ENCODE measurements at regions not wholly inside any gene's neighbourhood (a gene's known extent, or its start where the extent isn't known, plus 50 kb on each side); places are given as distances from the start of the nearest gene placed in this dataset.

GRCh38 chr3:74302969-74303368, 311.5 kb downstream of the CNTN3 start:
- Histone ChIP-seq H3F3A (ENCODE audit: insufficient read depth, low read length) (no peaks in the 10 kb centered on the region), H3K9me3 (replicated peaks; ENCODE audit: insufficient read depth, low read length) (no peaks in the 10 kb centered on the region), H3K4me2 (ENCODE audit: low read depth, low read length) (no peak overlapping the region), H3K4me3 (ENCODE audit: low read length) (no peak overlapping the region), H3K9ac (ENCODE audit: low read length) (no peak overlapping the region), H2AFZ (ENCODE audit: low read length) (no peak overlapping the region), H3K36me3 (replicated peaks; ENCODE audit: insufficient read depth, low read length) (no peaks in the 10 kb centered on the region), H3K9me2 (replicated peaks; ENCODE audit: insufficient read depth, low read length) (no peaks in the 10 kb centered on the region), H4K20me1 (ENCODE audit: insufficient read depth, low read length) (no peaks in the 10 kb centered on the region), H3K27ac (ENCODE audit: low read length) (no peak overlapping the region), H3K79me2 (ENCODE audit: low read length) (no peaks in the 10 kb centered on the region), H3K27me3 (replicated peaks; ENCODE audit: insufficient read depth, low read length) (no peaks in the 10 kb centered on the region), H3K4me1 (ENCODE audit: low read length) (no peaks in the 10 kb centered on the region)
- no peak for DNase-seq
- no peak for TF ChIP-seq CTCF (IDR thresholded peaks at IDR 0.05; ENCODE audit: low read length)
- no peak for TF ChIP-seq EZH2 (optimal IDR thresholded peaks at IDR 0.05; ENCODE audit: low read depth, low read length)
- no peak for TF ChIP-seq EZH2phosphoT487 (IDR thresholded peaks at IDR 0.05; ENCODE audit: low read length)

DNA sequence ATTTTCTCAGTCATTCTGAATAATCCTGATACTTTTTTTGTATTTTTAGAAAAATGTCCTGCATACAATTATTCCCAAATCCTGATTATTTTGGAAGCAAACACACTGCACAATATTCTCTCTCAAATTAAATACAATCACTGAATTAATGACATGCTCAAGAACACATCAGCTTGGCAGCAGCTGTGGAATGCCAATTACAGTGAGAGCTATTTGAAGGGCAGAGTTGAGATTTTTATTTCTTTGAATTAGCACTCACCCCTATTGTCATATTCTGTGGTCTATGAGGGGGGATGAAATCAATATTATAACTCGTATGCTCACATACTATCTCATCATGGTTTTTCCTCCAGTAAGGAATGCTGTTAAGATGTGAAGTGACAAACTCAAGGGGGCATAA, 312.2 kb downstream of the CNTN3 start:
- H3K4me1 ChIP-seq (ENCODE audit: low read length), result no peaks in the 10 kb centered on the region

GRCh38 chr3:74301056-74301455, 313.4 kb downstream of the CNTN3 start:
- H3K4me3 ChIP-seq (ENCODE audit: low read length), result no peak overlapping the region
- no peaks in the 10 kb centered on the region for H3F3A ChIP-seq (ENCODE audit: insufficient read depth, low read length)
- no peaks in the 10 kb centered on the region for H3K9me2 ChIP-seq (replicated peaks; ENCODE audit: insufficient read depth, low read length)
- no peak overlapping the region for H3K4me2 ChIP-seq (ENCODE audit: low read depth, low read length)
- DNase-seq, result no peak
- H3K27ac ChIP-seq (ENCODE audit: low read length), result no peak overlapping the region
- H3K9ac ChIP-seq (ENCODE audit: low read length), result no peak overlapping the region
- no peaks in the 10 kb centered on the region for H3K36me3 ChIP-seq (replicated peaks; ENCODE audit: insufficient read depth, low read length)
- TF ChIP-seq CTCF (IDR thresholded peaks at IDR 0.05; ENCODE audit: low read length), result no peak
- no peak for TF ChIP-seq EZH2phosphoT487 (IDR thresholded peaks at IDR 0.05; ENCODE audit: low read length)
- TF ChIP-seq EZH2 (optimal IDR thresholded peaks at IDR 0.05; ENCODE audit: low read depth, low read length), result no peak
- H2AFZ ChIP-seq (ENCODE audit: low read length), result no peak overlapping the region
- no peaks in the 10 kb centered on the region for H4K20me1 ChIP-seq (ENCODE audit: insufficient read depth, low read length)
- no peaks in the 10 kb centered on the region for H3K79me2 ChIP-seq (ENCODE audit: low read length)
- no peaks in the 10 kb centered on the region for H3K4me1 ChIP-seq (ENCODE audit: low read length)
- H3K27me3 ChIP-seq (replicated peaks; ENCODE audit: insufficient read depth, low read length), result no peaks in the 10 kb centered on the region
- H3K9me3 ChIP-seq (replicated peaks; ENCODE audit: insufficient read depth, low read length), result no peaks in the 10 kb centered on the region

More for the DNA sequence above, 312.2 kb downstream of the CNTN3 start:
- Histone ChIP-seq H3K4me2 (ENCODE audit: low read depth, low read length) (no peak overlapping the region), H3K79me2 (ENCODE audit: low read length) (no peaks in the 10 kb centered on the region), H3K27ac (ENCODE audit: low read length) (no peak overlapping the region), H2AFZ (ENCODE audit: low read length) (no peak overlapping the region), H3K9ac (ENCODE audit: low read length) (no peak overlapping the region), H3K9me3 (replicated peaks; ENCODE audit: insufficient read depth, low read length) (no peaks in the 10 kb centered on the region), H3K27me3 (replicated peaks; ENCODE audit: insufficient read depth, low read length) (no peaks in the 10 kb centered on the region), H3K36me3 (replicated peaks; ENCODE audit: insufficient read depth, low read length) (no peaks in the 10 kb centered on the region), H3K4me3 (ENCODE audit: low read length) (no peak overlapping the region), H4K20me1 (ENCODE audit: insufficient read depth, low read length) (no peaks in the 10 kb centered on the region), H3F3A (ENCODE audit: insufficient read depth, low read length) (no peaks in the 10 kb centered on the region), H3K9me2 (replicated peaks; ENCODE audit: insufficient read depth, low read length) (no peaks in the 10 kb centered on the region)
- DNase-seq, result no peak
- no peak for TF ChIP-seq CTCF (IDR thresholded peaks at IDR 0.05; ENCODE audit: low read length)
- no peak for TF ChIP-seq EZH2phosphoT487 (IDR thresholded peaks at IDR 0.05; ENCODE audit: low read length)
- no peak for TF ChIP-seq EZH2 (optimal IDR thresholded peaks at IDR 0.05; ENCODE audit: low read depth, low read length)
